HepG2 (cell line): ENCODE measurements at regions not wholly inside any gene's neighbourhood (a gene's known extent, or its start where the extent isn't known, plus 50 kb on each side); places are given as distances from the start of the nearest gene placed in this dataset.
A peak's percentile ranks its signal among the peaks of the same experiment; 100 is the strongest.

Experiments used
- ATAC-seq: fragments of 200-7000 bp; cut with Tn5 transposase; 3 replicates; pipeline ENCODE4 v1.9.1; 2020; ENCODE audit warnings: mild to moderate bottlenecking, moderate library complexity
- BruUV-seq: library from RNA; stranded (reverse); fragments of 400-500 nt; replicated peaks from 2 replicates; lab custom pipeline; 2021; lab: Mats Ljungman, UMichigan
- CTCF ChIA-PET: fragments of 300-600 bp; formaldehyde crosslinking; extraction: SDS; loops from one replicate; lab custom pipeline; 2021; ENCODE audit warnings: low total read pairs, inconsistent platforms, low intra/inter-chr PET ratio; lab: Yijun Ruan, JAX
- POLR2A ChIA-PET: fragments of 350-600 bp; sonication (Branson Sonifier 250); formaldehyde crosslinking; loops from one replicate; lab custom pipeline; 2020; ENCODE audit warnings: antibody characterized with exemption, inconsistent platforms; lab: Yijun Ruan, JAX
- DNase-seq: peaks from one replicate; pipeline ENCODE4 v3.0.0-alpha.2; 2015; ENCODE audit warnings: low spot score
- FAIRE-seq: peaks from 3 replicates; lab custom pipeline; 2011; peaks lifted over from hg19 to GRCh38; lab: Jason Lieb, UNC
- H2AFZ ChIP-seq: one replicate; pipeline ENCODE4 v1.6.1; 2011; ENCODE audit warnings: low read length, inconsistent platforms
- H3K27ac ChIP-seq: fragments of 300-600 bp; 3 replicates; pipeline ENCODE4 v1.8.0; 2011; ENCODE audit warnings: mixed run types, mild to moderate bottlenecking, mixed read lengths, low read length, inconsistent platforms; ENCODE audit not compliant: insufficient read depth; ENCODE audit errors: extremely low read length
- H3K27me3 ChIP-seq, 2 experiments: fragments of 200-600 bp in 1 of 2; 2 replicates in 1 of 2; 3 replicates in 1 of 2; pipeline versions ENCODE4 v1.6.0 to v1.8.0; 2011; ENCODE audit warnings: low read length in 2 of 2, mild to moderate bottlenecking in 2 of 2, moderate library complexity in 2 of 2, inconsistent platforms in 1 of 2; ENCODE audit not compliant: insufficient read depth in 2 of 2, control insufficient read depth in 1 of 2
- H3K36me3 ChIP-seq, 2 experiments: fragments of 200-600 bp in 1 of 2; replicated peaks in 1 of 2; 2 replicates in 1 of 2; 3 replicates in 1 of 2; pipeline versions ENCODE4 v1.5.1 to v1.8.0; 2011; ENCODE audit warnings: low read length in 2 of 2, inconsistent platforms in 1 of 2; ENCODE audit not compliant: insufficient read depth in 2 of 2, control insufficient read depth in 1 of 2
- H3K4me1 ChIP-seq: 2 replicates; pipeline ENCODE4 v1.5.1; 2012; ENCODE audit warnings: low read length, inconsistent platforms; ENCODE audit not compliant: insufficient read depth
- H3K4me2 ChIP-seq: 2 replicates; pipeline ENCODE4 v1.6.0; 2011; ENCODE audit warnings: low read depth, low read length, inconsistent platforms
- H3K4me3 ChIP-seq, 3 experiments: fragments of 200-600 bp in 1 of 3; sonication (generic), shearing (Covaris generic) in 1 of 3; replicated peaks in 1 of 3; 2 replicates each; pipeline ENCODE4 v1.5.1; 2011 to 2016; ENCODE audit warnings: low read length in 3 of 3, inconsistent platforms in 2 of 3, low read depth in 2 of 3, mild to moderate bottlenecking in 2 of 3, control low read depth in 1 of 3, mixed read lengths in 1 of 3; ENCODE audit not compliant: insufficient read depth in 1 of 3
- H3K79me2 ChIP-seq: one replicate; pipeline ENCODE4 v1.6.1; 2011; ENCODE audit warnings: low read length, inconsistent platforms; ENCODE audit not compliant: insufficient read depth
- H3K9ac ChIP-seq: 2 replicates; pipeline ENCODE4 v1.6.0; 2011; ENCODE audit warnings: mild to moderate bottlenecking, low read depth, low read length, inconsistent platforms; ENCODE audit not compliant: insufficient read depth
- H3K9me3 ChIP-seq: 2 replicates; pipeline ENCODE4 v1.5.1; 2012; ENCODE audit warnings: mild to moderate bottlenecking, low read length
- H4K20me1 ChIP-seq: 2 replicates; pipeline ENCODE4 v1.6.0; 2011; ENCODE audit warnings: inconsistent platforms, mild to moderate bottlenecking, low read length, moderate library complexity; ENCODE audit not compliant: insufficient read depth
- CBFB ChIP-seq: sonication (generic); formaldehyde crosslinking; IDR thresholded peaks from 2 replicates; pipeline ENCODE4 v1.4.0; 2020; ENCODE audit warnings: missing genetic modification reagents
- CTCF ChIP-seq: sonication (generic); formaldehyde crosslinking; IDR thresholded peaks from 2 replicates; pipeline ENCODE4 v1.5.0; 2020; ENCODE audit warnings: mild to moderate bottlenecking, missing genetic modification reagents, moderate library complexity
- ETV6 ChIP-seq: sonication (generic); formaldehyde crosslinking; conservative IDR thresholded peaks from 2 replicates; pipeline ENCODE4 v1.4.0; 2020; ENCODE audit warnings: missing genetic modification reagents
- HNF1B ChIP-seq: sonication (generic); formaldehyde crosslinking; IDR thresholded peaks from 2 replicates; pipeline ENCODE4 v1.5.1; 2020; ENCODE audit warnings: mild to moderate bottlenecking, moderate library complexity, missing genetic modification reagents
- HNF4G ChIP-seq, 2 experiments: sonication (generic) in 1 of 2; formaldehyde crosslinking in 1 of 2; IDR thresholded peaks; 2 replicates each; pipeline versions ENCODE4 v1.4.0 to v1.6.1; 2011 to 2020; ENCODE audit warnings: borderline replicate concordance in 2 of 2, low read depth in 2 of 2, mild to moderate bottlenecking in 2 of 2, low read length in 1 of 2, missing genetic modification reagents in 1 of 2, moderate library complexity in 1 of 2
- LBX2 ChIP-seq: sonication (generic); formaldehyde crosslinking; IDR thresholded peaks from 2 replicates; pipeline ENCODE4 v1.5.0; 2020; ENCODE audit warnings: missing genetic modification reagents, mild to moderate bottlenecking, borderline replicate concordance
- NFIB ChIP-seq: sonication (generic); formaldehyde crosslinking; IDR thresholded peaks from 2 replicates; pipeline ENCODE4 v1.9.0; 2021; ENCODE audit warnings: missing genetic modification reagents, mild to moderate bottlenecking, borderline replicate concordance
- SETDB1 ChIP-seq: sonication (generic); formaldehyde crosslinking; IDR thresholded peaks from 2 replicates; pipeline ENCODE4 v1.5.1; 2020; ENCODE audit warnings: missing genetic modification reagents, mild to moderate bottlenecking, borderline replicate concordance
- SMC3 ChIP-seq: IDR thresholded peaks from 2 replicates; pipeline ENCODE4 v1.6.1; 2011; ENCODE audit warnings: low read length, improper control_type of control experiment
- SP4 ChIP-seq: sonication (generic); formaldehyde crosslinking; IDR thresholded peaks from 2 replicates; pipeline ENCODE4 v1.8.1; 2023; ENCODE audit warnings: mild to moderate bottlenecking, missing genetic modification reagents
- STAG1 ChIP-seq: sonication (generic); formaldehyde crosslinking; IDR thresholded peaks from 2 replicates; pipeline ENCODE4 v1.4.0; 2020; ENCODE audit warnings: missing genetic modification reagents
- TFE3 ChIP-seq: IDR thresholded peaks from 2 replicates; pipeline ENCODE4 v1.6.1; 2016
- ZBTB43 ChIP-seq: sonication (generic); formaldehyde crosslinking; conservative IDR thresholded peaks from 2 replicates; pipeline ENCODE4 v1.4.0; 2020; ENCODE audit warnings: missing genetic modification reagents
- ZNF34 ChIP-seq: sonication (generic); formaldehyde crosslinking; IDR thresholded peaks from 2 replicates; pipeline ENCODE4 v1.4.0; 2020; ENCODE audit warnings: mild to moderate bottlenecking, missing genetic modification reagents, borderline replicate concordance
- ZNF546 ChIP-seq: sonication (generic); formaldehyde crosslinking; conservative IDR thresholded peaks from 2 replicates; pipeline ENCODE4 v1.8.1; 2023; ENCODE audit warnings: mild to moderate bottlenecking, missing genetic modification reagents
- ZNF557 ChIP-seq: sonication (generic); formaldehyde crosslinking; IDR thresholded peaks from 2 replicates; pipeline ENCODE4 v1.4.0; 2020; ENCODE audit warnings: missing genetic modification reagents
- ZNF589 ChIP-seq: sonication (generic); formaldehyde crosslinking; conservative IDR thresholded peaks from 2 replicates; pipeline ENCODE4 v1.8.0; 2022; ENCODE audit warnings: mild to moderate bottlenecking, moderate library complexity, missing genetic modification reagents
- WGBS: methylation state at CpG from one replicate; pipeline ENCODE4 v1.1.6; 2017; ENCODE audit warnings: low lambda C conversion rate; 5-methylcytosine and 5-hydroxymethylcytosine counted together
- in situ Hi-C: cut with HindIII; loops from 2 replicates; pipeline ENCODE4 v1.10.0; 2017; ENCODE audit warnings: low pct_unique_long_range_greater_than_20kb; ENCODE audit not compliant: extremely low pct_ligation_motif_present
- intact Hi-C: fragments of 100-400 bp; cut with micrococcal nuclease; formaldehyde crosslinking; loops from one replicate; pipeline ENCODE4 v1.10.0; 2022; ENCODE audit not compliant: unreplicated experiment

GRCh38 chr3:18559331-18559842 lies 134.2 kb upstream of the SATB1 start:
- Histone ChIP-seq H2AFZ (no peak overlapping the region), H3K4me1 (no peaks in the 10 kb centered on the region), H3K27me3 (no peaks in the 10 kb centered on the region), H3K4me2 (no peak overlapping the region), H3K79me2 (no peaks in the 10 kb centered on the region), H3K4me3 (no peak overlapping the region), H4K20me1 (no peaks in the 10 kb centered on the region), H3K9ac (no peak overlapping the region), H3K27ac (no peak overlapping the region), H3K9me3 (no peaks in the 10 kb centered on the region), H3K36me3 (no peaks in the 10 kb centered on the region)
- ChIA-PET CTCF (interaction anchor here (1.1 to 1.4 kb wide), 3 partner anchors 199 to 1307 kb away, joined by 4 to 8 read pairs (median 6); no protein-coding TSS in a partner anchor), POLR2A (no interaction called here)
- in situ Hi-C loops (loop anchor here (25.0 kb wide), 1 partner anchor 428 kb away; no protein-coding TSS in a partner anchor), intact Hi-C loops (loop anchor here (1.0 kb wide), 1 partner anchor 199 kb away; no protein-coding TSS in a partner anchor)
- FAIRE-seq (peak; percentile 66), ATAC-seq (peak; percentile 73), DNase-seq (peak; percentile 9)
- WGBS = 3% methylated on average over 5 of the region's 5 CpGs
- no TSS peak for BruUV-seq
- no peak for TF ChIP-seq CBFB (CRISPR knock-in tag)
- TF ChIP-seq SP4 (CRISPR knock-in tag) = no peak
- TF ChIP-seq TFE3 (CRISPR knock-in tag) = no peak
- TF ChIP-seq ZNF546 = no peak
- no peak for TF ChIP-seq ZNF589 (CRISPR knock-in tag)
- no peak for TF ChIP-seq NFIB (CRISPR knock-in tag)
- TF ChIP-seq STAG1 (CRISPR knock-in tag) = peak; percentile 27; the same call in 1 of the 2 replicates
- no peak for TF ChIP-seq ETV6 (CRISPR knock-in tag)
- no peak for TF ChIP-seq HNF4G (IDR thresholded peaks at IDR 0.05; ENCODE audit: borderline replicate concordance, low read depth, low read length)
- TF ChIP-seq HNF4G (CRISPR knock-in tag; IDR thresholded peaks at IDR 0.05; ENCODE audit: borderline replicate concordance, low read depth) = no peak
- peak; percentile 62 for TF ChIP-seq CTCF (CRISPR knock-in tag)
- peak; percentile 71 for TF ChIP-seq SMC3
- TF ChIP-seq ZNF557 = no peak
- TF ChIP-seq ZBTB43 (CRISPR knock-in tag) = no peak
- TF ChIP-seq ZNF34 (CRISPR knock-in tag) = no peak
- no peak for TF ChIP-seq SETDB1 (CRISPR knock-in tag)
- no peak for TF ChIP-seq LBX2 (CRISPR knock-in tag)
- TF ChIP-seq HNF1B (CRISPR knock-in tag) = no peak
